ENCODE measurements at regions not wholly inside any gene's neighbourhood (a gene's known extent, or its start where the extent isn't known, plus 50 kb on each side); places are given as distances from the start of the nearest gene placed in this dataset.

- TF ChIP-seq CTCF (IDR thresholded peaks at IDR 0.05; ENCODE audit: low read depth, low read length) = no peak
- in situ Hi-C loops (cut with HindIII; ENCODE audit: low sequenced_read_pairs) = no loop called here
- no peak for DNase-seq (ENCODE audit: low read depth, low spot score)
- no peak overlapping the region for H3K4me3 ChIP-seq (ENCODE audit: low read depth, low read length)
Observed at GRCh38 chr10:52410916-52411315, 96.8 kb downstream of the DKK1 start.

GRCh38 chr10:52419281-52419680 lies 105.2 kb downstream of the DKK1 start:
- no peak for DNase-seq (ENCODE audit: low read depth, low spot score)
- TF ChIP-seq CTCF (IDR thresholded peaks at IDR 0.05; ENCODE audit: low read depth, low read length) = no peak
- in situ Hi-C loops (cut with HindIII; ENCODE audit: low sequenced_read_pairs) = no loop called here
- H3K4me3 ChIP-seq (ENCODE audit: low read depth, low read length) = no peak overlapping the region

GRCh38 chr10:52420656-52421055 lies 106.6 kb downstream of the DKK1 start:
- no peak for TF ChIP-seq CTCF (IDR thresholded peaks at IDR 0.05; ENCODE audit: low read depth, low read length)
- no peak overlapping the region for H3K4me3 ChIP-seq (ENCODE audit: low read depth, low read length)
- no peak for DNase-seq (ENCODE audit: low read depth, low spot score)
- in situ Hi-C loops (cut with HindIII; ENCODE audit: low sequenced_read_pairs) = no loop called here

GRCh38 chr10:52423369-52423768 lies 109.3 kb downstream of the DKK1 start:
- no peak for DNase-seq (ENCODE audit: low read depth, low spot score)

GRCh38 chr10:52424341-52424740 lies 110.3 kb downstream of the DKK1 start:
- in situ Hi-C loops (cut with HindIII; ENCODE audit: low sequenced_read_pairs) = no loop called here
- no peak overlapping the region for H3K4me3 ChIP-seq (ENCODE audit: low read depth, low read length)
- no peak for TF ChIP-seq CTCF (IDR thresholded peaks at IDR 0.05; ENCODE audit: low read depth, low read length)
- no peak for DNase-seq (ENCODE audit: low read depth, low spot score)

More at GRCh38 chr10:52423369-52423768, 109.3 kb downstream of the DKK1 start:
- H3K4me3 ChIP-seq (ENCODE audit: low read depth, low read length) = no peak overlapping the region
- no peak for TF ChIP-seq CTCF (IDR thresholded peaks at IDR 0.05; ENCODE audit: low read depth, low read length)
- in situ Hi-C loops (cut with HindIII; ENCODE audit: low sequenced_read_pairs) = no loop called here

- in situ Hi-C loops (cut with HindIII; ENCODE audit: low sequenced_read_pairs) = no loop called here
- no peak for TF ChIP-seq CTCF (IDR thresholded peaks at IDR 0.05; ENCODE audit: low read depth, low read length)
Observed at GRCh38 chr10:52434734-52435133, 120.7 kb downstream of the DKK1 start.

GRCh38 chr10:52436664-52437063 lies 122.6 kb downstream of the DKK1 start:
- DNase-seq (ENCODE audit: low read depth, low spot score) = peak; percentile 36
- no peak for TF ChIP-seq CTCF (IDR thresholded peaks at IDR 0.05; ENCODE audit: low read depth, low read length)
- no peak overlapping the region for H3K4me3 ChIP-seq (ENCODE audit: low read depth, low read length)
- in situ Hi-C loops (cut with HindIII; ENCODE audit: low sequenced_read_pairs) = no loop called here

More at GRCh38 chr10:52434734-52435133, 120.7 kb downstream of the DKK1 start:
- H3K4me3 ChIP-seq (ENCODE audit: low read depth, low read length) = no peak overlapping the region
- no peak for DNase-seq (ENCODE audit: low read depth, low spot score)
